WI38 (cell line): ENCODE measurements at regions not wholly inside any gene's neighbourhood (a gene's known extent, or its start where the extent isn't known, plus 50 kb on each side); places are given as distances from the start of the nearest gene placed in this dataset.

Experiments
- H3K4me3 ChIP-seq: 2 replicates; pipeline ENCODE4 v1.5.1; 2011; ENCODE audit warnings: low read depth, mild to moderate bottlenecking, control low read depth, low read length
- TF ChIP-seq, protein P1 (sequence below): IDR thresholded peaks from 2 replicates; pipeline ENCODE4 v1.5.1; 2012; ENCODE audit warnings: low read depth, mild to moderate bottlenecking, control low read depth, low read length

DNA sequence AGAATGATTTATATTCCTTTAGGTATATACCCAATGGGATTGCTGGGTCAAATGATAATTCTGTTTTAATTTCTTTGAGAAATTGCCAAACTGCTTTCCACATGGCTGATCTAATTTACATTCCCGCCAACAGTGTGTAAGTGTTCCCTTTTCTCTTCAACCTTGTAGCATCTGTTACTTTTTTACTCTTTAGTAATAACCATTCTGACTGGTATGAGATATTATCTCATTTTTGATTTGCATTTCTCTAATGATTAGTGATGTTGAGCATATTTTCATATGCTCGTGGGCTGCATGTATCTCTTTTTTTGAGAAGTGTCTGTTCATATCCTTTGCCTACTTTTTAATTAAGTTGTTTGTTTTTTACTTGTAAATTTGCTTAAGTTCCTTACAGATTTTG is 1264.2 kb downstream of the OTOL1 start:
- H3K4me3 ChIP-seq = no peak overlapping the region
- TF ChIP-seq, protein P1, sequence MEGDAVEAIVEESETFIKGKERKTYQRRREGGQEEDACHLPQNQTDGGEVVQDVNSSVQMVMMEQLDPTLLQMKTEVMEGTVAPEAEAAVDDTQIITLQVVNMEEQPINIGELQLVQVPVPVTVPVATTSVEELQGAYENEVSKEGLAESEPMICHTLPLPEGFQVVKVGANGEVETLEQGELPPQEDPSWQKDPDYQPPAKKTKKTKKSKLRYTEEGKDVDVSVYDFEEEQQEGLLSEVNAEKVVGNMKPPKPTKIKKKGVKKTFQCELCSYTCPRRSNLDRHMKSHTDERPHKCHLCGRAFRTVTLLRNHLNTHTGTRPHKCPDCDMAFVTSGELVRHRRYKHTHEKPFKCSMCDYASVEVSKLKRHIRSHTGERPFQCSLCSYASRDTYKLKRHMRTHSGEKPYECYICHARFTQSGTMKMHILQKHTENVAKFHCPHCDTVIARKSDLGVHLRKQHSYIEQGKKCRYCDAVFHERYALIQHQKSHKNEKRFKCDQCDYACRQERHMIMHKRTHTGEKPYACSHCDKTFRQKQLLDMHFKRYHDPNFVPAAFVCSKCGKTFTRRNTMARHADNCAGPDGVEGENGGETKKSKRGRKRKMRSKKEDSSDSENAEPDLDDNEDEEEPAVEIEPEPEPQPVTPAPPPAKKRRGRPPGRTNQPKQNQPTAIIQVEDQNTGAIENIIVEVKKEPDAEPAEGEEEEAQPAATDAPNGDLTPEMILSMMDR = no peak

DNA sequence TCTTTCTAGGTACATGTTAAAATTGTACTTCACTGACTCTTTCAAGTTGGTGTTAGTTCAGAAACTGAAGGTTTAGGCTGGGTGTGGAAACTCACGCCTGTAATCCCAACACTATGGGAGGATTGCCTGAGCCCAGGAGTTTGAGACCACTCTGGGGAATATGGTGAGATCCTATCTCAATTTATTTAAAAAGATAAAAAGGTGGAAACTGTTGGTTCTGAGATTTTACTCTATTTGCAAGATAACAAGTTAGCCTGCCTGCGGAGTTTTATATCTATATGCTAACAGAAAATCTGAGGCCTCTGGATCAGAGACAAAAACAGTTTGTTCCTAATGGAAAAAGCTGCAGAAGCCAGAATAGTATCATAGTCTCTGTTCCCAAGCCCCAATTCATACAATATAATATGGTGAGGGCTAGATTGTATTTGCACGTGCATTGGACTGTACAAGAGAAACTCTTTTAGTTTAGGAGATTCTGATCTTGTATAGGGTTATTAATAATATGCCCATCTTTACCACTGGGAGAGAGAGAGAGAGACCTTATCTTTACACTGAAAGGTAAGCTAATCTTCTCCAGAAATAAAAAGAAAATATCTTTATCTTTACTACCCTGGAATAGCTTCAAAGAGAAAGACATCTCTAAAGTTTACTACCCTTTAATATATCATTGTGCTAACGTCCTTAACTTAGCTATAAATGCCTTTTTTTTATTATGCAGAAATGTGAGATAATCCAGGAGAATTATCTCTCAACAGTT is 1267.6 kb downstream of the OTOL1 start:
- TF ChIP-seq, protein P1 = no peak
- H3K4me3 ChIP-seq = no peak overlapping the region

DNA sequence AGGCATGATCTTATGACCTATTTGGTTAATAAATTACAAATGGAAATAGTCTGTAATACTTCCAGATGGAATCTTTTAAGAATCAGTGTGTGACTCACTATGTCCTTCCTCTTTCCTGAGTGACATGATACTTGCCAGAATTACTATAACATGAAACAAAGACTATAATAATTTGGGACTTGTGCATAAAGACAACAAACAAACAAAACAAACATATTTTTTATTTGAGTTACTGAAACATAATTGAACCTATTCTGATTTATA is 1268.1 kb downstream of the OTOL1 start:
- H3K4me3 ChIP-seq = no peak overlapping the region
- TF ChIP-seq, protein P1 = no peak

DNA sequence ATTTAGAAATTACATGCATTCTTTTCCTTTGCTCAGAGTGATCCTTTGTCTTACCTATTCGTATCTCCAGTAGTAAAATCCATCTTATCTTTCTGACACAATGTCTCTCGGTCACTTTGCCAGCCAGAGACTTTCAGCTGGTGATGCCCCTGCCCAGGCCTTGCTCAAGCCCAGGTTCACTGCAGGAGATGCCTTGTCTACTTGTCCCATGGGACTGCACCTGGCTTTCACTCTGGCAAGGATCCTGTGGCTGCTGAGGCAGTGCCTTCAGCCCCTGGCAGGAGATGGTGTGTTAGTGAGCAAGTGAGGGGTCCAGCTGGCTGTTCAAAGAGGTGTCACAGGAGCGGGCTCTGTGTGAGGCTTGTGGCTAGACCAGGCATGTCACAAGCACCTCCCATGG is 1268.9 kb downstream of the OTOL1 start:
- TF ChIP-seq, protein P1 = no peak

DNA sequence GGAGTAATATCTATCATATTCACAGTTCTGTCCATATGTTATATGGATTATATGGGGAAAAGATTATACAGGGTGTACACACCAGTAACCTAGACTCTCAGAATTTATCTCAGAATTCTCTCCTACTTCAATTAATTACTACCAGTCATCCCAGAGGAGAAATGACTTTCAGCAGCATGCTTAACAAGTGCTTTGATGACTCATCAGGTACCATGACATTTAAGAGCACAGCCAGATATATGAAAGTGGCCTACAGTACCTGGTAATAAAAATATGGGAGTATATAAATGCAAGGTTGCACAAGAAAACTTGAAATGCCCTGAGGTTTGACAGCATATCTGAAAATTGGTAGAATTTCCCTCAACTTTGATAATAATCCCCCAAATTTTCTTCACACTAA is 1273.0 kb downstream of the OTOL1 start:
- H3K4me3 ChIP-seq = no peak overlapping the region

More for the DNA sequence above, 1268.9 kb downstream of the OTOL1 start:
- H3K4me3 ChIP-seq = no peak overlapping the region

DNA sequence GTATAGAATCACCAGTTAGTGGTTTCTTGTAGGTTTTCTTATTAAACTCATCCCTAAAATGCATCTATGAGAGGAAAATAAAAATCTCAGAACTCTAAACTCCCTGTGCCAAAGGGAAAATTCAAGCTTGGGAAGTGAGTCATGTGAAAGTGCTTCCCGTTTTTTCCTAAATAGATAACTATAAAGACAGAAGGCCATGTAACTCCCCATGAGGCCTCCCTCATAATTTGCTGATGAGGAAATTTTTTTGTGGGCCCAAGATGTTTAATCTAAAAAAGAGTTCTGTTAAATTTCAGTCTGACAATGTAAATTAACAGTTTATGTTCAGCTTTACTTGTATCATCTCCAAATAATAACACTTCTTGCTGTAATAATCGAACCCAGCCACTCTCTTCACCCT is 1273.9 kb downstream of the OTOL1 start:
- TF ChIP-seq, protein P1 = no peak
- no peak overlapping the region for H3K4me3 ChIP-seq

More for the DNA sequence above, 1273.0 kb downstream of the OTOL1 start:
- TF ChIP-seq, protein P1 = no peak

DNA sequence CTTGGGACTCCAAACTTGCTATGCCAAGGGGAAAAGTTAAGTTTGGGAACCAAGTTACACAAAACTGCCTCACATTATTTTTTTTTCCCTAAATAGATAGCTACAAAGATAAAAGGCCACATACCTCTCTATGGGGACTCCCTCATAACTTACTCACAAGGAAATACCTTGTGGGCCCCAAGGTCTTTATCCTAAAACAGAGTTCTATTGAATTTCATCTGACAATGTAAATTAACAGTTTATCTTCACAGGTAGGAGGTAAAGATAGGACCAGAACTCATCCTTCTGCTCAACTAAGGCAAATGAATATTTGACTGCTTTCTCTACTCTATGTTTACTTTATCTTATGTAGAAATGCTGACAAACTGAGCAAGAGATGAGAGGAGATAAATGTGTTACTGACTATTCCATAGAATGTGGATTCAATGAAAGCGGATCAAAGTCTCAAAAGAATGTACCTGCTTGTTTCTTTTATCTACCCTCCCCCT is 1278.0 kb downstream of the OTOL1 start:
- TF ChIP-seq, protein P1 = no peak
- no peak overlapping the region for H3K4me3 ChIP-seq
